K562 (cell line): ENCODE measurements at regions not wholly inside any gene's neighbourhood (a gene's known extent, or its start where the extent isn't known, plus 50 kb on each side); places are given as distances from the start of the nearest gene placed in this dataset.

Source experiments
- ATAC-seq: fragments of 200-7000 bp; cut with Tn5 transposase; 3 replicates; pipeline ENCODE4 v1.9.1; 2020; ENCODE audit warnings: moderate library complexity
- BruUV-seq: library from RNA; stranded (reverse); fragments of 400-500 nt; replicated peaks from 2 replicates; lab custom pipeline; 2021; lab: Mats Ljungman, UMichigan
- CTCF ChIA-PET: fragments of 300-600 bp; formaldehyde crosslinking; extraction: SDS; loops from one replicate; lab custom pipeline; 2021; ENCODE audit warnings: low intra/inter-chr PET ratio; lab: Yijun Ruan, JAX
- POLR2A ChIA-PET: fragments of 300-600, 350-650 bp; sonication (Branson Sonifier 250); formaldehyde crosslinking; extraction: SDS; loops from one replicate; lab custom pipeline; 2021; ENCODE audit warnings: antibody characterized with exemption, inconsistent platforms; lab: Yijun Ruan, JAX
- DNase-seq, 4 experiments: peaks; one replicate each; pipeline versions ENCODE4 v3.0.0 to v3.0.0-alpha.2; 2011 to 2018; ENCODE audit warnings: low spot score in 3 of 4, mixed read lengths in 3 of 4; ENCODE audit errors: extremely low read depth in 1 of 4
- FAIRE-seq: peaks from 2 replicates; lab custom pipeline; 2011; peaks lifted over from hg19 to GRCh38; lab: Jason Lieb, UNC
- H2AFZ ChIP-seq: 2 replicates; pipeline ENCODE4 v1.6.0; 2011; ENCODE audit warnings: low read depth, low read length, control low read depth, inconsistent platforms
- H3K27ac ChIP-seq: fragments of 200-600 bp; 3 replicates; pipeline ENCODE4 v1.8.0; 2011; ENCODE audit warnings: low read depth, mild to moderate bottlenecking, control low read depth, inconsistent platforms, low read length, moderate library complexity, mixed read lengths; ENCODE audit errors: extremely low read depth
- H3K27me3 ChIP-seq, 2 experiments: fragments of 300-600 bp in 1 of 2; 2 replicates in 1 of 2; 3 replicates in 1 of 2; pipeline versions ENCODE4 v1.6.0 to v1.8.0; 2011; ENCODE audit warnings: inconsistent platforms in 2 of 2, low read length in 2 of 2, mild to moderate bottlenecking in 1 of 2, mixed read lengths in 1 of 2, moderate library complexity in 1 of 2; ENCODE audit not compliant: control insufficient read depth in 2 of 2, insufficient read depth in 2 of 2
- H3K36me3 ChIP-seq: fragments of 300-600 bp; 3 replicates; pipeline ENCODE4 v1.8.0; 2011; ENCODE audit warnings: mild to moderate bottlenecking, low read length, inconsistent platforms; ENCODE audit not compliant: control insufficient read depth, insufficient read depth
- H3K4me1 ChIP-seq, 2 experiments: fragments of 200-600 bp in 1 of 2; replicated peaks in 1 of 2; 2 replicates in 1 of 2; 3 replicates in 1 of 2; pipeline versions ENCODE4 v1.5.1 to v1.8.0; 2011; ENCODE audit warnings: inconsistent platforms in 2 of 2, low read length in 2 of 2, mild to moderate bottlenecking in 1 of 2, mixed read lengths in 1 of 2, moderate library complexity in 1 of 2; ENCODE audit not compliant: control insufficient read depth in 2 of 2, insufficient read depth in 2 of 2
- H3K4me2 ChIP-seq: 2 replicates; pipeline ENCODE4 v1.6.1; 2011; ENCODE audit warnings: low read length, control low read depth, inconsistent platforms, mixed read lengths; ENCODE audit not compliant: insufficient read depth
- H3K4me3 ChIP-seq: fragments of 200-600 bp; sonication (generic), shearing (Covaris generic); 2 replicates; pipeline ENCODE4 v1.5.1; 2016; ENCODE audit warnings: control low read depth, inconsistent platforms
- H3K79me2 ChIP-seq: fragments of 200-600 bp; 3 replicates; pipeline ENCODE4 v1.8.0; 2011; ENCODE audit warnings: low read length, inconsistent platforms; ENCODE audit not compliant: control insufficient read depth, insufficient read depth
- H3K9ac ChIP-seq, 2 experiments: 2 replicates each; pipeline versions ENCODE4 v1.6.0 to v1.6.1; 2011; ENCODE audit warnings: low read depth in 2 of 2, low read length in 2 of 2, control low read depth in 1 of 2, inconsistent platforms in 1 of 2, mild to moderate bottlenecking in 1 of 2, mixed read lengths in 1 of 2; ENCODE audit not compliant: insufficient read depth in 1 of 2
- H3K9me1 ChIP-seq: one replicate; pipeline ENCODE4 v1.6.0; 2011; ENCODE audit warnings: inconsistent platforms, mild to moderate bottlenecking, low read length, moderate library complexity; ENCODE audit not compliant: control insufficient read depth, insufficient read depth
- H3K9me3 ChIP-seq: replicated peaks from 2 replicates; pipeline ENCODE4 v1.5.1; 2011; ENCODE audit warnings: low read depth, low read length, inconsistent platforms; ENCODE audit not compliant: control insufficient read depth, insufficient read depth
- H4K20me1 ChIP-seq: replicated peaks from 2 replicates; pipeline ENCODE4 v1.6.1; 2011; ENCODE audit warnings: low read length, inconsistent platforms, mixed read lengths; ENCODE audit not compliant: control insufficient read depth, insufficient read depth
- ATF3 ChIP-seq, 2 experiments: fragments of 450-650 bp in 1 of 2; sonication (generic) in 1 of 2; formaldehyde crosslinking in 1 of 2; IDR thresholded peaks in 1 of 2; conservative IDR thresholded peaks in 1 of 2; 2 replicates each; pipeline versions ENCODE4 v1.6.1 to v1.8.1; 2016 to 2023; ENCODE audit warnings: mild to moderate bottlenecking in 2 of 2, moderate library complexity in 2 of 2, inconsistent platforms in 1 of 2, missing genetic modification reagents in 1 of 2
- ATF7 ChIP-seq: fragments of 450-650 bp; IDR thresholded peaks from 2 replicates; pipeline ENCODE4 v1.7.1; 2014; ENCODE audit warnings: mild to moderate bottlenecking, moderate library complexity
- CEBPB ChIP-seq: fragments of 450-650 bp; IDR thresholded peaks from 2 replicates; pipeline ENCODE4 v1.6.1; 2016; ENCODE audit warnings: missing genetic modification characterization, missing compliant biosample characterization
- EP300 ChIP-seq: IDR thresholded peaks from 2 replicates; pipeline ENCODE4 v1.6.1; 2012; ENCODE audit warnings: low read length, improper control_type of control experiment
- ESRRA ChIP-seq: fragments of 450-650 bp; IDR thresholded peaks from 2 replicates; pipeline ENCODE4 v1.6.1; 2014; ENCODE audit warnings: low read depth, mild to moderate bottlenecking, moderate library complexity, borderline replicate concordance
- FOXJ3 ChIP-seq: sonication (generic); formaldehyde crosslinking; IDR thresholded peaks from 2 replicates; pipeline ENCODE4 v1.4.0; 2020; ENCODE audit warnings: mild to moderate bottlenecking, missing genetic modification reagents
- GABPA ChIP-seq: fragments of 200-800 bp; sonication (Bioruptor generic); conservative IDR thresholded peaks from 2 replicates; pipeline ENCODE4 v1.6.1; 2016; ENCODE audit warnings: low read depth, missing genetic modification characterization, missing compliant biosample characterization
- L3MBTL2 ChIP-seq: fragments of 450-650 bp; IDR thresholded peaks from 2 replicates; pipeline ENCODE4 v1.6.1; 2016; ENCODE audit warnings: mild to moderate bottlenecking, moderate library complexity
- MEIS2 ChIP-seq: fragments of 450-650 bp; IDR thresholded peaks from 2 replicates; pipeline ENCODE4 v1.6.1; 2014; ENCODE audit warnings: mild to moderate bottlenecking; ENCODE audit not compliant: partially characterized antibody
- RCOR1 ChIP-seq, 2 experiments: IDR thresholded peaks; 2 replicates each; pipeline ENCODE4 v1.6.1; 2012; ENCODE audit warnings: low read depth in 2 of 2, low read length in 2 of 2, borderline replicate concordance in 1 of 2, improper control_type of control experiment in 1 of 2
- TEAD4 ChIP-seq, 2 experiments: sonication (generic) in 1 of 2; formaldehyde crosslinking in 1 of 2; IDR thresholded peaks; 2 replicates each; pipeline versions ENCODE4 v1.6.1 to v1.8.0; 2012 to 2022; ENCODE audit warnings: borderline replicate concordance in 1 of 2, inconsistent platforms in 1 of 2, low read length in 1 of 2, mild to moderate bottlenecking in 1 of 2, missing genetic modification reagents in 1 of 2
- THAP7 ChIP-seq: fragments of 250-450 bp; sonication (Bioruptor Pico); IDR thresholded peaks from 2 replicates; pipeline ENCODE4 v1.5.0; 2021
- TRIM24 ChIP-seq, 2 experiments: fragments of 450-650 bp; IDR thresholded peaks; 2 replicates each; pipeline ENCODE4 v1.6.1; 2016
- ZBTB17 ChIP-seq: fragments of 450-650 bp; formaldehyde crosslinking; IDR thresholded peaks from 2 replicates; pipeline ENCODE4 v1.4.0; 2020; ENCODE audit warnings: mild to moderate bottlenecking
- ZNF644 ChIP-seq: fragments of 200-800 bp; sonication (Bioruptor generic); IDR thresholded peaks from 2 replicates; pipeline ENCODE4 v1.6.1; 2016; ENCODE audit warnings: low read depth, missing genetic modification characterization, missing compliant biosample characterization
- ZZZ3 ChIP-seq: fragments of 450-650 bp; IDR thresholded peaks from 2 replicates; pipeline ENCODE4 v1.6.1; 2016; ENCODE audit warnings: antibody characterized with exemption, mild to moderate bottlenecking, moderate library complexity
- WGBS: fragments of 100-300 bp; shearing (Covaris generic); methylation state at CpG from one replicate; pipeline ENCODE4 v1.1.6; 2016; ENCODE audit warnings: low coverage, mixed read lengths; ENCODE audit not compliant: insufficient coverage; ENCODE audit errors: missing lambda C conversion rate; 5-methylcytosine and 5-hydroxymethylcytosine counted together
- in situ Hi-C: fragments of 300-500 bp; cut with MboI; formaldehyde crosslinking; loops from 4 replicates; pipeline ENCODE4 v1.15.0; 2018; ENCODE audit warnings: inconsistent platforms, mixed read lengths
- intact Hi-C: fragments of 100-400 bp; cut with micrococcal nuclease; formaldehyde crosslinking; loops from 2 replicates; pipeline ENCODE4 v1.14.2; 2022
- TF ChIP-seq, protein P1 (sequence below): fragments of 450-650 bp; formaldehyde crosslinking; IDR thresholded peaks from 2 replicates; pipeline ENCODE4 v1.4.0; 2022; ENCODE audit warnings: mild to moderate bottlenecking, moderate library complexity

DNA sequence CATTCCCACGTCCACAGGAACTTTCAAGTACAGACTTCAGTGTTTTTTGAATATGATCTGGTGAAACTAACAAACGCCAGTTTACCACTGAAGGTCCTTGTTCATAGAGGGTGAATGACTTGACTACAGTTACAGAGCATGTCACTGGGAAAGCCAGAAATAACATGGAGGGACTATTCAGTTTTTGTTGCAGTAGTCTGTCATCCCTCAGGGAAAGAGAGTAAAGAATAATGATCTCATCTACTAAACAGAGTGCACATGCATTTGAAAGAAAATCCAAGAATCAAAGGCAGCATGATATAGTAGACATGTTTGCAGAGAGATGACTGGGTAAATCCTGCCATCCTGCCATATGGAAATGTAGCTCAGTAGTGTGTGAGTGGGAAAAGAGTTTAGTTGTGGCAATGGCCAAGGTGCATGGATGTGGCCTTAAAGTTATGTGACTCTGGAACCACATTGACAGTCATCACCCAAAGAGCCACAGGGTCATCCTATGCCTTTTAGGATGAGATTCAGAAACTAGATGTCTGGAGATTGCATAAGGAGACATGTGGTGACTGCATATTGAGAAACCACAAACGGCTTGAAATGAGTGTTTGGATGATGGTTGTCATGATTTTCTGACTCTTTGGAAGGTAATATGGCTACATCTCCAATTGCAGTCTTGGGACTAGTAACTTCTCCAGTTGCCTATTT lies 125.3 kb upstream of the ZEB2 start:
- WGBS = 38% methylated on average over 3 of the region's 3 CpGs
- FAIRE-seq (no peak), ATAC-seq (peak; percentile 61), DNase-seq (no peak)
- H4K20me1 ChIP-seq = no peaks in the 10 kb centered on the region
- H3K27ac ChIP-seq = no peak overlapping the region
- H3K79me2 ChIP-seq = no peaks in the 10 kb centered on the region
- H3K4me1 ChIP-seq = 0 out of 5 replicates have a peak, but pooled peaks cover 0 to 2% of the 10 kb centered on the region in 2 experiments
- CTCF ChIA-PET = no interaction called here
- H3K9me1 ChIP-seq = no peaks in the 10 kb centered on the region
- intact Hi-C loops (no loop called here), in situ Hi-C loops (no loop called here)
- H3K36me3 ChIP-seq = no peaks in the 10 kb centered on the region
- H3K9me3 ChIP-seq = no peaks in the 10 kb centered on the region
- H3K4me3 ChIP-seq = no peak overlapping the region
- POLR2A ChIA-PET = no interaction called here
- H3K27me3 ChIP-seq = no peaks in the 10 kb centered on the region
- no peak overlapping the region for H3K4me2 ChIP-seq
- H3K9ac ChIP-seq = no peak overlapping the region
- no TSS peak for BruUV-seq
- H2AFZ ChIP-seq = peak overlapping the region; percentile 53
- TF ChIP-seq EP300 (peak; percentile 37; the same call in 1 of the 2 replicates), ZBTB17 (no peak), RCOR1 (IDR thresholded peaks at IDR 0.05; ENCODE audit: borderline replicate concordance in 1 of 2, low read depth in 2 of 2, low read length in 2 of 2) (0 out of 4 replicates have a peak, but pooled peaks of 1 of the 2 experiments have one; percentile 42), MEIS2 (peak; percentile 5), TRIM24 (IDR thresholded peaks at IDR 0.05) (peak; percentile 48 to 84; a peak in 3 of 4 replicates), GABPA (tag) (0 out of 2 replicates have a peak, but pooled peaks have one; percentile 26), CEBPB (tag) (peak; percentile 77), ATF7 (peak; percentile 34; the same call in 1 of the 2 replicates), FOXJ3 (CRISPR knock-in tag) (no peak), L3MBTL2 (0 out of 2 replicates have a peak, but pooled peaks have one; percentile 11), ZZZ3 (no peak), THAP7 (CRISPR knock-in tag) (no peak), ESRRA (peak; percentile 64; the same call in 1 of the 2 replicates), ZNF644 (no peak), ATF3 (IDR thresholded peaks at IDR 0.05) (peak; percentile 64), ATF3 (CRISPR knock-in tag; conservative IDR thresholded peaks at IDR 0.05) (no peak), TEAD4 (IDR thresholded peaks at IDR 0.05; ENCODE audit: low read length) (peak; percentile 35; the same call in 1 of the 2 replicates), TEAD4 (CRISPR knock-in tag; IDR thresholded peaks at IDR 0.05; ENCODE audit: borderline replicate concordance) (no peak)
- TF ChIP-seq, protein P1, sequence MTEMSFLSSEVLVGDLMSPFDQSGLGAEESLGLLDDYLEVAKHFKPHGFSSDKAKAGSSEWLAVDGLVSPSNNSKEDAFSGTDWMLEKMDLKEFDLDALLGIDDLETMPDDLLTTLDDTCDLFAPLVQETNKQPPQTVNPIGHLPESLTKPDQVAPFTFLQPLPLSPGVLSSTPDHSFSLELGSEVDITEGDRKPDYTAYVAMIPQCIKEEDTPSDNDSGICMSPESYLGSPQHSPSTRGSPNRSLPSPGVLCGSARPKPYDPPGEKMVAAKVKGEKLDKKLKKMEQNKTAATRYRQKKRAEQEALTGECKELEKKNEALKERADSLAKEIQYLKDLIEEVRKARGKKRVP (CRISPR knock-in tag) = peak; percentile 69; the same call in 1 of the 2 replicates
